NB4 (cell line): ENCODE measurements at regions not wholly inside any gene's neighbourhood (a gene's known extent, or its start where the extent isn't known, plus 50 kb on each side); places are given as distances from the start of the nearest gene placed in this dataset.

Source experiments
- DNase-seq: peaks from one replicate; pipeline ENCODE4 v3.0.0; 2010; ENCODE audit warnings: low read depth
- H3K4me3 ChIP-seq: one replicate; pipeline ENCODE4 v1.5.1; 2011; ENCODE audit warnings: mild to moderate bottlenecking, low read depth, low read length, moderate library complexity
- MYC ChIP-seq: IDR thresholded peaks from 2 replicates; pipeline ENCODE4 v1.6.1; 2011; ENCODE audit warnings: low read depth, low read length
- POLR2A ChIP-seq: IDR thresholded peaks from 2 replicates; pipeline ENCODE4 v1.6.1; 2011; ENCODE audit warnings: mild to moderate bottlenecking; ENCODE audit not compliant: insufficient read length; ENCODE audit errors: extremely low read depth
- TF ChIP-seq, protein P1 (sequence below): IDR thresholded peaks from one replicate; pipeline ENCODE4 v1.5.1; 2012; ENCODE audit warnings: low read depth, low read length
- TF ChIP-seq, protein P2 (sequence below): IDR thresholded peaks from 2 replicates; pipeline ENCODE4 v1.6.1; 2011; ENCODE audit warnings: low read depth, low read length

DNA sequence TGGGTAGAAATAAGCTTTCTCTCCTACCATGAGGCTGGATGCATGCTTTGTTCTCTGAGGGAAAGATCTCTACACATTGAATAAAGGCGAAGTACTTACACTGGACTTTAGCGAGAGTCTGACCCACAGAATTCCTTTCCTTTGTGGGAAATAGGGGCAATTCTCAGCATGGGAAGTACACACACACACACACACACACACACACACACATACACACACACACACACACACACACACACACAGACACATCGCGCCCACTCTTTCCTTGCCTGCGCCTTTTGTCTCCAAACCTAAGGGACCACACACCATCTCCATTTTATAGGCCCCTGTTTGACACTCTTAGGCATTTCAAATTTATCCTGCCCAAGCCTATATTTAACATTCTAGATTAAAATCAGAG, 83.8 kb downstream of the LUZP4 start:
- TF ChIP-seq MYC (no peak), POLR2A (no peak)
- TF ChIP-seq, protein P1, sequence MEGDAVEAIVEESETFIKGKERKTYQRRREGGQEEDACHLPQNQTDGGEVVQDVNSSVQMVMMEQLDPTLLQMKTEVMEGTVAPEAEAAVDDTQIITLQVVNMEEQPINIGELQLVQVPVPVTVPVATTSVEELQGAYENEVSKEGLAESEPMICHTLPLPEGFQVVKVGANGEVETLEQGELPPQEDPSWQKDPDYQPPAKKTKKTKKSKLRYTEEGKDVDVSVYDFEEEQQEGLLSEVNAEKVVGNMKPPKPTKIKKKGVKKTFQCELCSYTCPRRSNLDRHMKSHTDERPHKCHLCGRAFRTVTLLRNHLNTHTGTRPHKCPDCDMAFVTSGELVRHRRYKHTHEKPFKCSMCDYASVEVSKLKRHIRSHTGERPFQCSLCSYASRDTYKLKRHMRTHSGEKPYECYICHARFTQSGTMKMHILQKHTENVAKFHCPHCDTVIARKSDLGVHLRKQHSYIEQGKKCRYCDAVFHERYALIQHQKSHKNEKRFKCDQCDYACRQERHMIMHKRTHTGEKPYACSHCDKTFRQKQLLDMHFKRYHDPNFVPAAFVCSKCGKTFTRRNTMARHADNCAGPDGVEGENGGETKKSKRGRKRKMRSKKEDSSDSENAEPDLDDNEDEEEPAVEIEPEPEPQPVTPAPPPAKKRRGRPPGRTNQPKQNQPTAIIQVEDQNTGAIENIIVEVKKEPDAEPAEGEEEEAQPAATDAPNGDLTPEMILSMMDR = no peak
- TF ChIP-seq, protein P2, sequence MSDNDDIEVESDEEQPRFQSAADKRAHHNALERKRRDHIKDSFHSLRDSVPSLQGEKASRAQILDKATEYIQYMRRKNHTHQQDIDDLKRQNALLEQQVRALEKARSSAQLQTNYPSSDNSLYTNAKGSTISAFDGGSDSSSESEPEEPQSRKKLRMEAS = no peak
- H3K4me3 ChIP-seq = no peak overlapping the region
- DNase-seq = no peak

DNA sequence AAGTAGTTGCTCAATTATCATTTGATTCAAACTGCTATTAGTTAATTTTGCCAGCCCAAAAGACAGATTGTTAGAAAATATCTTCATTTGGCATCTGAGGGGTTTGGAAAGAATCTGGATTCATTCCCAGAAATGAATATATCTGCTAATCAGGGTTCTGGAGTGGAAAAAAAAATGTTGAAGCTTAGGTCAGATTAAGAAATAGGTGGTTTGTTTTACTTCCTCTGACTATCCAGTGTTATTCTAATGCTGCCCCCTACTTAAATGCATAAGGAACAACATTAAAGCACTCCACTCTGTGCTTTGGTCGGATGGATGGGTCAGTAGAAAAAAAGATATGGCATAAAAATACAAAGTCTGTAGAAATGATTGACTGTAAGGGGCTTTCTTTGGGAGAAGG, 89.0 kb downstream of the LUZP4 start:
- TF ChIP-seq MYC (no peak), POLR2A (no peak)
- TF ChIP-seq, protein P2 = no peak
- TF ChIP-seq, protein P1 = no peak
- no peak overlapping the region for H3K4me3 ChIP-seq
- DNase-seq = no peak

DNA sequence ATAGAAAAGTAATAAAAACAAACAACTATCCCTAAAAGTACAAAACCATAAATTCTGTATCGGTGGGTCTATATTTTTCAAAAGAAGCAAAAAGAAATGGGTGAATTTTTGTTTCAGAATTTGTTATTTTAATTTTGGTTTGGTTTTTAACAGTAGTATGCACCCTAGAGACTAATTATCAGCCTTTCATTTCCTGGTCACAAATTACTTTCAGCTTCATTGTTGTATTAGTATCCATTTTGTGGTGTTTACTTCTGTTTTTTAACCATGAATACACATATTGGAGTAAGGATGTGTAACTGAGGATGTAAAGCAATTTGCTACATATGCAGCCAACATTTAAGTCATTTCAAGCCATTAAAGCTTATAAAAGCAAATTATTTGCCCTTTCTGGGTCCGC, 97.8 kb downstream of the LUZP4 start:
- TF ChIP-seq, protein P2 = no peak
- TF ChIP-seq POLR2A = no peak
- no peak for TF ChIP-seq MYC
- TF ChIP-seq, protein P1 = no peak
- no peak overlapping the region for H3K4me3 ChIP-seq
- DNase-seq = no peak

DNA sequence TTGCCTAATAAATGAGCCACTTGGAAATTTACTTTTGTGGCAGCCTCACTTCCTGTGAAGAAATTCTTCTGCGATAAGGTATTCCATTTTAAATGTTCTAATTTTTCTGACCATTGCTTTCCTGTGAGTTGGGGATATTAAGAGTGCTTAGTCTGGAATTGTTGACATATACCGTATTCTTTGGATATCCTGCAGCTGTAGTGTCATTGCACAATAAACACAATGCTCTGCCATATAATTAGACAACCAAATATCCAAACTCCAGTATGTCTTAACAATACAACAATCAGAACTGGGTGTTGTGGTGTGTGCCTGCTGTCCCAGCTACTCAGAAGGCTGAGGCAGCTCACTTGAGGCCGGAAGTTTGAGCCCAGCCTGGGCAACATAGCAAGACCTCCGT, 99.4 kb downstream of the LUZP4 start:
- H3K4me3 ChIP-seq = no peak overlapping the region
- TF ChIP-seq, protein P2 = no peak
- TF ChIP-seq, protein P1 = no peak
- TF ChIP-seq MYC = no peak
- no peak for TF ChIP-seq POLR2A
- DNase-seq = no peak

DNA sequence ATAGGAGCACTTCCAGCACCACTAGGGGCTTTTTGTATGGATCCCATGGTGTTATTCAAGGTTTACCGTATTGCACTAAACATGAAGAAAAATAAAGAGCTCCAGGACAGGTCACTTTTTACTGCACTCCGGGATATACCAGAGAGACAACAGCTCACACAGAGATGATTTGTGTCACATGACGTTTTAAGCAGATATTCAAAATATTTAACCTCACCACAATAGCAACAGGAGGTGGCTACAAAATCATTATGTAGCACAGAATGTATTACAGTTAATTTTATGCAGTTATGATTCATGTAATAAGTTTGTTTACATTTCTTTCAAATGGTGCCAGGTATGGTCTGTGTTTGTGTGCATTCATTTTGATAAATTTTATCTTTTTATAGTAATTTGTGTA, 100.6 kb downstream of the LUZP4 start:
- H3K4me3 ChIP-seq = no peak overlapping the region
- no peak for DNase-seq
- TF ChIP-seq MYC = no peak
- TF ChIP-seq, protein P1 = no peak
- no peak for TF ChIP-seq POLR2A
- TF ChIP-seq, protein P2 = no peak

DNA sequence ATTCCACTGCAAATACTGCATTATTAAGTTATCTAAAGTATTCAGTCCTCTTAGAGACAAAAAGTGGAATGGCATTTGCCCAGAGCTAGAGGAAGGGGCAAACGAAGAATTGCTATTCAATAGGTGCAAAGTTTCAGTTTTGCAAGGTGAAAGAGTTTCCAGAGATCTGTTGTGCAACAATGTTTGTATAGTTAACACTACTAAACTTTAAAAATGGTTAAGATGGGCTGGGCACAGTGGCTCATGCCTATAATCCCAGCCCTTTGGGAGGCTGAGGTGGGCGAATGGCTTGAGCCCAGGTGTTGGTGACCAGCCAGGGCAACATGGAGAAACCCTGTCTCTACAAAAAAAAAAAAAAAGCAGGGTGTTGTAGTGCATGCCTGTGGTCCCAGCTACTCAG, 102.5 kb downstream of the LUZP4 start:
- TF ChIP-seq, protein P2 = no peak
- TF ChIP-seq POLR2A (no peak), MYC (no peak)
- TF ChIP-seq, protein P1 = no peak
- H3K4me3 ChIP-seq = no peak overlapping the region
- no peak for DNase-seq
